GM12878 (cell line): ENCODE measurements at regions not wholly inside any gene's neighbourhood (a gene's known extent, or its start where the extent isn't known, plus 50 kb on each side); places are given as distances from the start of the nearest gene placed in this dataset.

ENCODE experiments used
- ATAC-seq: fragments of 200-7000 bp; cut with Tn5 transposase; 3 replicates; pipeline ENCODE4 v1.9.1; 2020; ENCODE audit warnings: mild to moderate bottlenecking, moderate library complexity
- BruUV-seq: library from RNA; stranded (reverse); fragments of 400-500 nt; replicated peaks from 2 replicates; lab custom pipeline; 2021; lab: Mats Ljungman, UMichigan
- CTCF ChIA-PET: fragments of 300-600 bp; sonication (Branson Sonifier 250); formaldehyde crosslinking; extraction: SDS; loops from one replicate; lab custom pipeline; 2021; ENCODE audit warnings: inconsistent platforms; lab: Yijun Ruan, JAX
- POLR2A ChIA-PET: fragments of 350-600 bp; formaldehyde crosslinking; extraction: SDS; loops from one replicate; lab custom pipeline; 2021; ENCODE audit warnings: inconsistent platforms; lab: Charles Lee
- RAD21 ChIA-PET: fragments of 300-600 bp; sonication (Branson Sonifier 250); formaldehyde crosslinking; loops from one replicate; lab custom pipeline; 2023; ENCODE audit warnings: antibody characterized with exemption; ENCODE audit not compliant: unreplicated experiment; lab: Charles Lee
- SMC1A ChIA-PET: fragments of 300-600 bp; sonication (Branson Sonifier 250); formaldehyde crosslinking; loops from one replicate; lab custom pipeline; 2023; ENCODE audit not compliant: unreplicated experiment, uncharacterized antibody; lab: Charles Lee
- DNase-seq: peaks from one replicate; pipeline ENCODE4 v3.0.0-alpha.2; 2011; ENCODE audit warnings: low read depth, low spot score
- FAIRE-seq: peaks from 3 replicates; lab custom pipeline; 2011; peaks lifted over from hg19 to GRCh38; lab: Jason Lieb, UNC
- H2AFZ ChIP-seq: 2 replicates; pipeline ENCODE4 v1.6.0; 2011; ENCODE audit warnings: low read depth, low read length, control low read depth; ENCODE audit not compliant: control insufficient read depth
- H3K27ac ChIP-seq: 2 replicates; pipeline ENCODE4 v1.5.1; 2011; ENCODE audit warnings: control low read depth; ENCODE audit not compliant: control insufficient read depth, insufficient read depth
- H3K27me3 ChIP-seq, 2 experiments: replicated peaks in 1 of 2; 2 replicates each; pipeline versions ENCODE4 v1.6.0 to v1.6.1; 2011; ENCODE audit warnings: low read length in 1 of 2; ENCODE audit not compliant: control insufficient read depth in 2 of 2, insufficient read depth in 2 of 2
- H3K36me3 ChIP-seq, 2 experiments: 2 replicates each; pipeline ENCODE4 v1.5.1; 2011; ENCODE audit warnings: low read length in 1 of 2; ENCODE audit not compliant: control insufficient read depth in 2 of 2, insufficient read depth in 2 of 2
- H3K4me1 ChIP-seq: 2 replicates; pipeline ENCODE4 v1.6.1; 2011; ENCODE audit warnings: mild to moderate bottlenecking, low read length, moderate library complexity, mixed read lengths; ENCODE audit not compliant: control insufficient read depth, insufficient read depth
- H3K4me2 ChIP-seq: 2 replicates; pipeline ENCODE4 v1.6.0; 2011; ENCODE audit warnings: control low read depth; ENCODE audit not compliant: control insufficient read depth, insufficient read depth
- H3K4me3 ChIP-seq: fragments of 200-600 bp; sonication (generic); 2 replicates; pipeline ENCODE4 v1.5.1; 2016
- H3K79me2 ChIP-seq: 2 replicates; pipeline ENCODE4 v1.6.0; 2011; ENCODE audit warnings: low read length; ENCODE audit not compliant: control insufficient read depth, insufficient read depth
- H3K9ac ChIP-seq: 2 replicates; pipeline ENCODE4 v1.8.0; 2011; ENCODE audit warnings: low read length, control low read depth, mixed read lengths; ENCODE audit not compliant: control insufficient read depth, insufficient read depth
- H3K9me3 ChIP-seq: replicated peaks from 3 replicates; pipeline ENCODE4 v1.5.1; 2011; ENCODE audit warnings: mild to moderate bottlenecking, low read length; ENCODE audit not compliant: control insufficient read depth, insufficient read depth
- H4K20me1 ChIP-seq: 2 replicates; pipeline ENCODE4 v1.6.0; 2011; ENCODE audit not compliant: control insufficient read depth, insufficient read depth
- BCL11A ChIP-seq: IDR thresholded peaks from 2 replicates; pipeline ENCODE4 v1.6.1; 2011; ENCODE audit warnings: low read depth, low read length
- CUX1 ChIP-seq: IDR thresholded peaks from 2 replicates; pipeline ENCODE4 v1.6.1; 2012; ENCODE audit warnings: improper control_type of control experiment, low read depth, low read length; ENCODE audit not compliant: insufficient replicate concordance
- NR2C2 ChIP-seq: IDR thresholded peaks from 2 replicates; pipeline ENCODE4 v1.6.1; 2011; ENCODE audit warnings: borderline replicate concordance, low read depth; ENCODE audit not compliant: control insufficient read depth, insufficient read length
- SP1 ChIP-seq: IDR thresholded peaks from one replicate; pipeline ENCODE4 v1.6.1; 2011; ENCODE audit warnings: low read depth, low read length
- TCF7 ChIP-seq: IDR thresholded peaks from 2 replicates; pipeline ENCODE4 v1.6.1; 2014; ENCODE audit warnings: antibody characterized with exemption, borderline replicate concordance
- WGBS: methylation state at CpG from one replicate; pipeline ENCODE4 v1.1.6; 2016; ENCODE audit warnings: low lambda C conversion rate; ENCODE audit not compliant: insufficient replicate concordance, insufficient coverage; ENCODE audit errors: missing lambda C conversion rate; 5-methylcytosine and 5-hydroxymethylcytosine counted together
- in situ Hi-C: fragments of 300-500 bp; cut with MboI; formaldehyde crosslinking; loops from 9 replicates; pipeline ENCODE4 v1.14.3; 2018; ENCODE audit warnings: mixed read lengths
- intact Hi-C: fragments of 100-400 bp; cut with micrococcal nuclease; formaldehyde crosslinking; loops from one replicate; pipeline ENCODE4 v1.14.2; 2022; ENCODE audit not compliant: unreplicated experiment
- TF ChIP-seq, protein P1 (sequence below): fragments of 450-650 bp; IDR thresholded peaks from 2 replicates; pipeline ENCODE4 v1.6.1; 2016; ENCODE audit warnings: mild to moderate bottlenecking
- TF ChIP-seq, protein P2 (sequence below): fragments of 450-650 bp; IDR thresholded peaks from 2 replicates; pipeline ENCODE4 v1.6.1; 2017; ENCODE audit warnings: low read depth, mild to moderate bottlenecking, moderate library complexity
- TF ChIP-seq, protein P3 (sequence below): fragments of 450-650 bp; IDR thresholded peaks from 2 replicates; pipeline ENCODE4 v1.6.1; 2017; ENCODE audit warnings: mild to moderate bottlenecking, moderate library complexity
- TF ChIP-seq, protein P4 (sequence below): fragments of 450-650 bp; IDR thresholded peaks from 2 replicates; pipeline ENCODE4 v1.6.1; 2014; ENCODE audit warnings: mild to moderate bottlenecking

DNA sequence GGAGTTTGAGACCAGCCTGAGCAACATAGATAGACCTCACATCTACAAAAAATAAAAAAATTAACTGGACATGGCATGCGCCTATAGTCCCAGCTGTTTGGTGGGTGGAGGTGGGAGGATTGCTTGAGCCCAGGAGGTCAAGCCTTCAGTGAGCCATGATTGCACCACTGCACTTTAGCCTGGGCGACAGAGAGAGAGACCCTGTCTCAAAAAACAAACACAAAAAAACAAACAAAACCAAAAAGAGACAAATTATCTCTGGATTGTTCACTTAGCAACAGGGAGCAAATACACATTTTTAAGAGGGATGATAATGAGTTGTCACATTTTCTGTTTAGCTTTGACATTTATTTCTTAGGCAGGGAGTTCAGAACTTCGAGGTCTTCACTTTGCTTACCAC is 155.4 kb downstream of the CEP135 start (continued):
- TF ChIP-seq, protein P1, sequence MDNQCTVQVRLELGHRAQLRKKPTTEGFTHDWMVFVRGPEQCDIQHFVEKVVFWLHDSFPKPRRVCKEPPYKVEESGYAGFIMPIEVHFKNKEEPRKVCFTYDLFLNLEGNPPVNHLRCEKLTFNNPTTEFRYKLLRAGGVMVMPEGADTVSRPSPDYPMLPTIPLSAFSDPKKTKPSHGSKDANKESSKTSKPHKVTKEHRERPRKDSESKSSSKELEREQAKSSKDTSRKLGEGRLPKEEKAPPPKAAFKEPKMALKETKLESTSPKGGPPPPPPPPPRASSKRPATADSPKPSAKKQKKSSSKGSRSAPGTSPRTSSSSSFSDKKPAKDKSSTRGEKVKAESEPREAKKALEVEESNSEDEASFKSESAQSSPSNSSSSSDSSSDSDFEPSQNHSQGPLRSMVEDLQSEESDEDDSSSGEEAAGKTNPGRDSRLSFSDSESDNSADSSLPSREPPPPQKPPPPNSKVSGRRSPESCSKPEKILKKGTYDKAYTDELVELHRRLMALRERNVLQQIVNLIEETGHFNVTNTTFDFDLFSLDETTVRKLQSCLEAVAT = no peak
- TF ChIP-seq NR2C2 (no peak), SP1 (no peak)
- TF ChIP-seq, protein P2, sequence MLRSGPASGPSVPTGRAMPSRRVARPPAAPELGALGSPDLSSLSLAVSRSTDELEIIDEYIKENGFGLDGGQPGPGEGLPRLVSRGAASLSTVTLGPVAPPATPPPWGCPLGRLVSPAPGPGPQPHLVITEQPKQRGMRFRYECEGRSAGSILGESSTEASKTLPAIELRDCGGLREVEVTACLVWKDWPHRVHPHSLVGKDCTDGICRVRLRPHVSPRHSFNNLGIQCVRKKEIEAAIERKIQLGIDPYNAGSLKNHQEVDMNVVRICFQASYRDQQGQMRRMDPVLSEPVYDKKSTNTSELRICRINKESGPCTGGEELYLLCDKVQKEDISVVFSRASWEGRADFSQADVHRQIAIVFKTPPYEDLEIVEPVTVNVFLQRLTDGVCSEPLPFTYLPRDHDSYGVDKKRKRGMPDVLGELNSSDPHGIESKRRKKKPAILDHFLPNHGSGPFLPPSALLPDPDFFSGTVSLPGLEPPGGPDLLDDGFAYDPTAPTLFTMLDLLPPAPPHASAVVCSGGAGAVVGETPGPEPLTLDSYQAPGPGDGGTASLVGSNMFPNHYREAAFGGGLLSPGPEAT = no peak

DNA sequence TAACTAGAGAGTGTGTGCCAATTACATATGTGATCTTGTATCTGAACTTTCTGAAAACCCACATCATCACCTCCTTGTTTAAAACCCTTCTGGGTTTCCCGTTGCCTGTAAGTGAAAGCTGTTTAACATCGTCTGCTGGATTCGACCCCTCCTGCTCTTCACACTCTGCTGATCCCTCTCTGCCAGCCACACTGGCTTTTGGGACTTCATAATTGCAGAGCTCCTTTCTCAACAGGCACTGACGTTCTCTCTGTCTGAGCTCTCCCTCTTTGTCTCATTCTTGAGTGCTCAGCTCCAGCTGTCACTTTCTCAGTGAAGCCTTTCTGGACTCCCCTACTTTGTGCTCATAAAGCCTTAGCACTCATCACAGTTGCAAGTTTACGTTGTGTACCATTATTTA is 153.9 kb downstream of the CEP135 start:
- DNase-seq (no peak), FAIRE-seq (no peak), ATAC-seq (no peak)
- Histone ChIP-seq H3K36me3 (no peaks in the 10 kb centered on the region), H3K9me3 (no peaks in the 10 kb centered on the region), H3K27ac (no peak overlapping the region), H3K79me2 (no peaks in the 10 kb centered on the region), H4K20me1 (no peaks in the 10 kb centered on the region), H3K27me3 (no peaks in the 10 kb centered on the region), H3K4me2 (no peak overlapping the region), H2AFZ (no peak overlapping the region), H3K4me1 (no peaks in the 10 kb centered on the region), H3K4me3 (no peak overlapping the region), H3K9ac (no peak overlapping the region)
- ChIA-PET POLR2A (no interaction called here), RAD21 (no interaction called here), SMC1A (no interaction called here), CTCF (no interaction called here)
- WGBS = 17% methylated on average over 5 of the region's 5 CpGs
- intact Hi-C loops (no loop called here), in situ Hi-C loops (no loop called here)
- BruUV-seq = no TSS peak
- TF ChIP-seq BCL11A = no peak
- TF ChIP-seq CUX1 = no peak
- TF ChIP-seq, protein P3, sequence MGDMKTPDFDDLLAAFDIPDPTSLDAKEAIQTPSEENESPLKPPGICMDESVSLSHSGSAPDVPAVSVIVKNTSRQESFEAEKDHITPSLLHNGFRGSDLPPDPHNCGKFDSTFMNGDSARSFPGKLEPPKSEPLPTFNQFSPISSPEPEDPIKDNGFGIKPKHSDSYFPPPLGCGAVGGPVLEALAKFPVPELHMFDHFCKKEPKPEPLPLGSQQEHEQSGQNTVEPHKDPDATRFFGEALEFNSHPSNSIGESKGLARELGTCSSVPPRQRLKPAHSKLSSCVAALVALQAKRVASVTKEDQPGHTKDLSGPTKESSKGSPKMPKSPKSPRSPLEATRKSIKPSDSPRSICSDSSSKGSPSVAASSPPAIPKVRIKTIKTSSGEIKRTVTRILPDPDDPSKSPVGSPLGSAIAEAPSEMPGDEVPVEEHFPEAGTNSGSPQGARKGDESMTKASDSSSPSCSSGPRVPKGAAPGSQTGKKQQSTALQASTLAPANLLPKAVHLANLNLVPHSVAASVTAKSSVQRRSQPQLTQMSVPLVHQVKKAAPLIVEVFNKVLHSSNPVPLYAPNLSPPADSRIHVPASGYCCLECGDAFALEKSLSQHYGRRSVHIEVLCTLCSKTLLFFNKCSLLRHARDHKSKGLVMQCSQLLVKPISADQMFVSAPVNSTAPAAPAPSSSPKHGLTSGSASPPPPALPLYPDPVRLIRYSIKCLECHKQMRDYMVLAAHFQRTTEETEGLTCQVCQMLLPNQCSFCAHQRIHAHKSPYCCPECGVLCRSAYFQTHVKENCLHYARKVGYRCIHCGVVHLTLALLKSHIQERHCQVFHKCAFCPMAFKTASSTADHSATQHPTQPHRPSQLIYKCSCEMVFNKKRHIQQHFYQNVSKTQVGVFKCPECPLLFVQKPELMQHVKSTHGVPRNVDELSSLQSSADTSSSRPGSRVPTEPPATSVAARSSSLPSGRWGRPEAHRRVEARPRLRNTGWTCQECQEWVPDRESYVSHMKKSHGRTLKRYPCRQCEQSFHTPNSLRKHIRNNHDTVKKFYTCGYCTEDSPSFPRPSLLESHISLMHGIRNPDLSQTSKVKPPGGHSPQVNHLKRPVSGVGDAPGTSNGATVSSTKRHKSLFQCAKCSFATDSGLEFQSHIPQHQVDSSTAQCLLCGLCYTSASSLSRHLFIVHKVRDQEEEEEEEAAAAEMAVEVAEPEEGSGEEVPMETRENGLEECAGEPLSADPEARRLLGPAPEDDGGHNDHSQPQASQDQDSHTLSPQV = no peak
- TF ChIP-seq, protein P4, sequence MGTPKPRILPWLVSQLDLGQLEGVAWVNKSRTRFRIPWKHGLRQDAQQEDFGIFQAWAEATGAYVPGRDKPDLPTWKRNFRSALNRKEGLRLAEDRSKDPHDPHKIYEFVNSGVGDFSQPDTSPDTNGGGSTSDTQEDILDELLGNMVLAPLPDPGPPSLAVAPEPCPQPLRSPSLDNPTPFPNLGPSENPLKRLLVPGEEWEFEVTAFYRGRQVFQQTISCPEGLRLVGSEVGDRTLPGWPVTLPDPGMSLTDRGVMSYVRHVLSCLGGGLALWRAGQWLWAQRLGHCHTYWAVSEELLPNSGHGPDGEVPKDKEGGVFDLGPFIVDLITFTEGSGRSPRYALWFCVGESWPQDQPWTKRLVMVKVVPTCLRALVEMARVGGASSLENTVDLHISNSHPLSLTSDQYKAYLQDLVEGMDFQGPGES = no peak
- TF ChIP-seq TCF7 = no peak
